Medulla oblongata (tissue), 1 donor: ENCODE measurements at regions not wholly inside any gene's neighbourhood (a gene's known extent, or its start where the extent isn't known, plus 50 kb on each side); places are given as distances from the start of the nearest gene placed in this dataset.

Experiments used
- DNase-seq: peaks from one replicate; pipeline ENCODE4 v3.0.0-alpha.2; 2015; ENCODE audit errors: extremely low spot score

- no peak for DNase-seq
Measured at GRCh38 chr2:153105829-153106578, 372.6 kb downstream of the RPRM start.

- DNase-seq: no peak
Measured at GRCh38 chr2:153101187-153101586, 377.4 kb downstream of the RPRM start.

- DNase-seq: no peak
Measured at GRCh38 chr2:153100151-153100550, 378.4 kb downstream of the RPRM start.

GRCh38 chr2:153098073-153098472 is 379.7 kb downstream of the ARL6IP6 start:
- no peak for DNase-seq

GRCh38 chr2:153096272-153096671 is 377.9 kb downstream of the ARL6IP6 start:
- no peak for DNase-seq

- no peak for DNase-seq
Measured at GRCh38 chr2:153091344-153091743, 372.9 kb downstream of the ARL6IP6 start.

- no peak for DNase-seq
Measured at GRCh38 chr2:153079315-153079714, 360.9 kb downstream of the ARL6IP6 start.

- no peak for DNase-seq
Measured at GRCh38 chr2:153077311-153077710, 358.9 kb downstream of the ARL6IP6 start.

- no peak for DNase-seq
Measured at GRCh38 chr2:153074207-153074606, 355.8 kb downstream of the ARL6IP6 start.

GRCh38 chr2:153072813-153073212 is 354.4 kb downstream of the ARL6IP6 start:
- DNase-seq: no peak

- no peak for DNase-seq
Measured at GRCh38 chr2:153072077-153072476, 353.7 kb downstream of the ARL6IP6 start.

- DNase-seq: no peak
Measured at GRCh38 chr2:153071090-153071489, 352.7 kb downstream of the ARL6IP6 start.

- DNase-seq: no peak
Measured at GRCh38 chr2:153068915-153069314, 350.5 kb downstream of the ARL6IP6 start.

- DNase-seq: no peak
Measured at GRCh38 chr2:153068052-153068451, 349.6 kb downstream of the ARL6IP6 start.

- DNase-seq: no peak
Measured at GRCh38 chr2:153059338-153060052, 341.1 kb downstream of the ARL6IP6 start.

GRCh38 chr2:153057743-153058142 is 339.3 kb downstream of the ARL6IP6 start:
- DNase-seq: no peak

- DNase-seq: no peak
Measured at GRCh38 chr2:153055182-153055581, 336.8 kb downstream of the ARL6IP6 start.

GRCh38 chr2:153052807-153053559 is 334.6 kb downstream of the ARL6IP6 start:
- no peak for DNase-seq

- DNase-seq: no peak
Measured at GRCh38 chr2:153047220-153047619, 328.8 kb downstream of the ARL6IP6 start.

GRCh38 chr2:153043385-153043784 is 325.0 kb downstream of the ARL6IP6 start:
- no peak for DNase-seq

GRCh38 chr2:153028626-153029025 is 310.2 kb downstream of the ARL6IP6 start:
- DNase-seq: peak; percentile 11

- no peak for DNase-seq
Measured at GRCh38 chr2:153027533-153027932, 309.1 kb downstream of the ARL6IP6 start.

GRCh38 chr2:153020201-153020600 is 301.8 kb downstream of the ARL6IP6 start:
- DNase-seq: no peak
